HCT116 (cell line): ENCODE measurements at regions not wholly inside any gene's neighbourhood (a gene's known extent, or its start where the extent isn't known, plus 50 kb on each side); places are given as distances from the start of the nearest gene placed in this dataset.
"Not testable (repeated sequence)": the region's sequence is repeated elsewhere in the genome, so short reads cannot be mapped to it uniquely, and the experiment has no call there.

Experiments
- ATAC-seq: fragments of 200-7000 bp; cut with Tn5 transposase; 2 replicates; pipeline ENCODE4 v1.9.1; 2020; ENCODE audit warnings: mild to moderate bottlenecking, moderate library complexity
- BruUV-seq: library from RNA; stranded (reverse); fragments of 400-500 nt; replicated peaks from 2 replicates; lab custom pipeline; 2021; lab: Mats Ljungman, UMichigan
- CTCF ChIA-PET: fragments of 300-600 bp; sonication (Branson Sonifier 250); formaldehyde crosslinking; loops from one replicate; lab custom pipeline; 2021; ENCODE audit warnings: antibody characterized with exemption; lab: Charles Lee
- POLR2A ChIA-PET: fragments of 300-600, 350-600 bp; sonication (Branson Sonifier 250); formaldehyde crosslinking; loops from one replicate; lab custom pipeline; 2021; ENCODE audit warnings: antibody characterized with exemption; lab: Charles Lee
- RAD21 ChIA-PET, 2 experiments: fragments of 300-600 bp; sonication (Branson Sonifier 250); formaldehyde crosslinking; loops; one replicate each; lab custom pipeline; 2023; ENCODE audit warnings: low total read pairs in 2 of 2; ENCODE audit not compliant: uncharacterized antibody in 2 of 2, unreplicated experiment in 2 of 2, low non-redundant PET in 1 of 2; lab: Charles Lee
- DNase-seq: peaks from one replicate; pipeline ENCODE4 v3.0.0-alpha.2; 2010; ENCODE audit warnings: low read depth, low spot score
- H2AFZ ChIP-seq: fragments of 200-600 bp; shearing (Covaris generic), sonication (generic); 2 replicates; pipeline ENCODE4 v1.6.1; 2017; ENCODE audit warnings: low read depth, mixed run types, mixed read lengths, antibody characterized with exemption, low read length; ENCODE audit not compliant: poor library complexity, severe bottlenecking
- H3K27ac ChIP-seq: 2 replicates; pipeline ENCODE4 v1.5.1; 2012; ENCODE audit warnings: low read depth, low read length
- H3K27me3 ChIP-seq: fragments of 200-600 bp; sonication (generic); 2 replicates; pipeline ENCODE4 v1.6.1; 2016; ENCODE audit warnings: mixed run types, low read length, mixed read lengths; ENCODE audit not compliant: insufficient read depth
- H3K36me3 ChIP-seq, 2 experiments: fragments of 200-500 bp in 1 of 2; fragments of 200-600 bp in 1 of 2; sonication (Bioruptor generic) in 1 of 2; sonication (generic) in 1 of 2; 2 replicates each; pipeline versions ENCODE4 v1.5.1 to v1.6.1; 2014 to 2016; ENCODE audit warnings: low read length in 2 of 2, inconsistent platforms in 1 of 2, mixed read lengths in 1 of 2, mixed run types in 1 of 2; ENCODE audit not compliant: insufficient read depth in 2 of 2, control insufficient read depth in 1 of 2
- H3K4me1 ChIP-seq, 2 experiments: fragments of 200-600 bp in 1 of 2; sonication (generic) in 1 of 2; 2 replicates each; pipeline versions ENCODE4 v1.5.1 to v1.6.1; 2012 to 2017; ENCODE audit warnings: low read length in 2 of 2, inconsistent platforms in 1 of 2, mild to moderate bottlenecking in 1 of 2, mixed read lengths in 1 of 2, mixed run types in 1 of 2, moderate library complexity in 1 of 2; ENCODE audit not compliant: insufficient read depth in 2 of 2, control insufficient read depth in 1 of 2
- H3K4me2 ChIP-seq: fragments of 200-600 bp; sonication (generic); 2 replicates; pipeline ENCODE4 v1.6.1; 2017; ENCODE audit warnings: mixed run types, low read length, mixed read lengths
- H3K4me3 ChIP-seq, 2 experiments: fragments of 200-600 bp in 1 of 2; sonication (generic) in 1 of 2; replicated peaks in 1 of 2; 2 replicates each; pipeline ENCODE4 v1.5.1; 2011 to 2016; ENCODE audit warnings: low read length in 2 of 2, control low read depth in 1 of 2, low read depth in 1 of 2, mild to moderate bottlenecking in 1 of 2, mixed read lengths in 1 of 2, mixed run types in 1 of 2
- H3K79me2 ChIP-seq: fragments of 200-600 bp; sonication (generic); 2 replicates; pipeline ENCODE4 v1.6.1; 2017; ENCODE audit warnings: mild to moderate bottlenecking, mixed run types, low read length, moderate library complexity, mixed read lengths; ENCODE audit not compliant: insufficient read depth
- H3K9ac ChIP-seq: fragments of 200-600 bp; sonication (generic); 2 replicates; pipeline ENCODE4 v1.6.1; 2016; ENCODE audit warnings: low read length, mixed read lengths
- H3K9me2 ChIP-seq: fragments of 200-600 bp; sonication (generic), shearing (Covaris generic); 2 replicates; pipeline ENCODE4 v1.6.1; 2017; ENCODE audit warnings: mixed run types, mild to moderate bottlenecking, moderate library complexity; ENCODE audit not compliant: insufficient read depth
- H3K9me3 ChIP-seq, 2 experiments: fragments of 200-500 bp in 1 of 2; fragments of 200-600 bp in 1 of 2; sonication (Bioruptor generic) in 1 of 2; sonication (generic) in 1 of 2; 2 replicates each; pipeline ENCODE4 v1.6.1; 2014 to 2017; ENCODE audit warnings: low read length in 2 of 2, mixed read lengths in 2 of 2, inconsistent platforms in 1 of 2, low read depth in 1 of 2, mild to moderate bottlenecking in 1 of 2, mixed run types in 1 of 2, moderate library complexity in 1 of 2; ENCODE audit not compliant: control insufficient read depth in 1 of 2, insufficient read depth in 1 of 2
- H4K20me1 ChIP-seq: fragments of 200-600 bp; sonication (generic), shearing (Covaris generic); 2 replicates; pipeline ENCODE4 v1.6.1; 2017; ENCODE audit warnings: mixed run types, mild to moderate bottlenecking, moderate library complexity; ENCODE audit not compliant: insufficient read depth
- CBX3 ChIP-seq: IDR thresholded peaks from 2 replicates; pipeline ENCODE4 v1.6.1; 2012; ENCODE audit warnings: low read depth
- CEBPB ChIP-seq: IDR thresholded peaks from 2 replicates; pipeline ENCODE4 v1.6.1; 2012; ENCODE audit warnings: low read depth
- EGR1 ChIP-seq: IDR thresholded peaks from 2 replicates; pipeline ENCODE4 v1.6.1; 2012; ENCODE audit warnings: low read depth
- ELF1 ChIP-seq: IDR thresholded peaks from 2 replicates; pipeline ENCODE4 v1.6.1; 2012; ENCODE audit warnings: low read depth, borderline replicate concordance
- EZH2 ChIP-seq: fragments of 200-600 bp; sonication (generic); IDR thresholded peaks from 2 replicates; pipeline ENCODE4 v1.6.1; 2017; ENCODE audit warnings: antibody characterized with exemption, mixed run types
- EZH2phosphoT487 ChIP-seq: fragments of 200-600 bp; IDR thresholded peaks from 2 replicates; pipeline ENCODE4 v1.6.1; 2018; ENCODE audit warnings: antibody characterized with exemption, borderline replicate concordance
- FOSL1 ChIP-seq: IDR thresholded peaks from 2 replicates; pipeline ENCODE4 v1.6.1; 2012; ENCODE audit warnings: low read depth
- JUND ChIP-seq: IDR thresholded peaks from 2 replicates; pipeline ENCODE4 v1.6.1; 2012
- RAD21 ChIP-seq: IDR thresholded peaks from 2 replicates; pipeline ENCODE4 v1.6.1; 2012; ENCODE audit warnings: low read depth, mild to moderate bottlenecking
- SP1 ChIP-seq: IDR thresholded peaks from 2 replicates; pipeline ENCODE4 v1.6.1; 2012; ENCODE audit warnings: low read depth
- SRF ChIP-seq: IDR thresholded peaks from 2 replicates; pipeline ENCODE4 v1.6.1; 2012; ENCODE audit warnings: low read depth
- YY1 ChIP-seq: IDR thresholded peaks from 2 replicates; pipeline ENCODE4 v1.6.1; 2011; ENCODE audit warnings: low read length, low read depth, moderate library complexity, mild to moderate bottlenecking; ENCODE audit not compliant: insufficient replicate concordance; ENCODE audit errors: extremely low read depth
- ZFX ChIP-seq: fragments of 450-650 bp; IDR thresholded peaks from 2 replicates; pipeline ENCODE4 v1.6.1; 2017
- intact Hi-C: fragments of 100-400 bp; cut with micrococcal nuclease; formaldehyde crosslinking; loops from 2 replicates; pipeline ENCODE4 v1.10.0; 2022
- TF ChIP-seq, protein P1 (sequence below): IDR thresholded peaks from 2 replicates; pipeline ENCODE4 v1.6.1; 2012

DNA sequence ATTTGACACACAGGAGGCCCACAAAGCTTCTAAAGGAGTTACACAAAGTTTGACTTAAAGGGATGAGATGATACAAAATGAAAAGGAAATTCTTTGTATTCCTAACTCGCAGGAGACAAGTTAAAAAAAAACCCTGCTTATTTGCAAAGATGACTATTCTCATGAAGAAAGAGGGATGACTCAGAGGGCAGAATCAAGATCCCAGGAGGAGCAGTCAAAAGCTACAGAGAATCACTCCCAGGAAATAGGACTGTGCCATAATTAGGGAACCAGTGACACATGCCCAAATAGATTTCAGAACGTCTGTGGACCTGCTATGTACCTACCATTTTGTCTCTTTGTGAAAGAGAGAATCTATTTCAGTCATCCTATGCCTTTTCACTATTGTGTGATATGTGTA lies 103.5 kb upstream of the ARRDC3 start:
- no peak for DNase-seq
- ChIA-PET POLR2A (no interaction called here), CTCF (no interaction called here), RAD21 (no interaction called here)
- H3K27me3 ChIP-seq: no peaks in the 10 kb centered on the region
- H3K9me2 ChIP-seq: peaks cover 7% of the 10 kb centered on the region; the same call in 1 of the 2 replicates
- no peak for ATAC-seq
- H3K79me2 ChIP-seq: no peaks in the 10 kb centered on the region
- H2AFZ ChIP-seq: no peak overlapping the region
- no peaks in the 10 kb centered on the region for H3K9me3 ChIP-seq
- intact Hi-C loops: no loop called here
- H3K4me3 ChIP-seq: no peak overlapping the region
- no peak overlapping the region for H3K9ac ChIP-seq
- no peak overlapping the region for H3K4me2 ChIP-seq
- no peak overlapping the region for H3K27ac ChIP-seq
- no peak for TF ChIP-seq ZFX
- TF ChIP-seq EZH2phosphoT487: no peak
- TF ChIP-seq YY1: no peak
- no peak for TF ChIP-seq EGR1
- no peaks in the 10 kb centered on the region for H3K4me1 ChIP-seq
- H3K36me3 ChIP-seq: no peaks in the 10 kb centered on the region
- BruUV-seq: no TSS peak
- H4K20me1 ChIP-seq: no peaks in the 10 kb centered on the region

DNA sequence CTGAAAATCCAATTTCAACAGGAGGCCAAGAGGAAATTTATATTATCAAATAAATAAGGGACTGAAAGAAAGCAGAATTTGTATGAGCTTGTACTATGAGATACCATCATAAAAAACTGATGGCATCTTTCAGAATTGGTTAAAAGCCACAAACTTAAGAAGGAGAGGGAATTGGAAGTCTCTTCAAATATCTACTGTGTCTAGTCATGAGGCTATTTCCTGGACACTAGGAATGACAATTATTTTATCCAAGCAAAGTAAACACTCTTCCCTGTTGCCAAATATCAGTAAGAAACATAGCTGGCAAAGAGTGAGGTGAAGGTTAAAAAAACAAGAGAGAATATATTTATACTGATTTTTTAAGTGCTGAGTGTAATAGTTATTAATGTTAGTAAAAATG lies 101.5 kb upstream of the ARRDC3 start:
- no peak overlapping the region for H3K27ac ChIP-seq
- DNase-seq: no peak
- no peak overlapping the region for H3K9ac ChIP-seq
- intact Hi-C loops: no loop called here
- H3K9me3 ChIP-seq: no peaks in the 10 kb centered on the region
- RAD21 ChIA-PET: no interaction called here
- no TSS peak for BruUV-seq
- no peaks in the 10 kb centered on the region for H3K27me3 ChIP-seq
- H2AFZ ChIP-seq: no peak overlapping the region
- H3K36me3 ChIP-seq: no peaks in the 10 kb centered on the region
- CTCF ChIA-PET: no interaction called here
- no peaks in the 10 kb centered on the region for H3K4me1 ChIP-seq
- POLR2A ChIA-PET: no interaction called here
- no peak for ATAC-seq
- H3K4me3 ChIP-seq: no peak overlapping the region
- H3K9me2 ChIP-seq: peaks cover 6% of the 10 kb centered on the region; the same call in 1 of the 2 replicates
- no peak overlapping the region for H3K4me2 ChIP-seq
- no peaks in the 10 kb centered on the region for H3K79me2 ChIP-seq
- TF ChIP-seq SP1 (no peak), EZH2 (no peak), CBX3 (no peak), ELF1 (no peak), RAD21 (no peak), ZFX (no peak), EZH2phosphoT487 (no peak), SRF (no peak), FOSL1 (no peak), CEBPB (no peak), JUND (no peak), EGR1 (no peak)
- TF ChIP-seq, protein P1, sequence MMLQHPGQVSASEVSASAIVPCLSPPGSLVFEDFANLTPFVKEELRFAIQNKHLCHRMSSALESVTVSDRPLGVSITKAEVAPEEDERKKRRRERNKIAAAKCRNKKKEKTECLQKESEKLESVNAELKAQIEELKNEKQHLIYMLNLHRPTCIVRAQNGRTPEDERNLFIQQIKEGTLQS: no peak
- H4K20me1 ChIP-seq: no peaks in the 10 kb centered on the region

DNA sequence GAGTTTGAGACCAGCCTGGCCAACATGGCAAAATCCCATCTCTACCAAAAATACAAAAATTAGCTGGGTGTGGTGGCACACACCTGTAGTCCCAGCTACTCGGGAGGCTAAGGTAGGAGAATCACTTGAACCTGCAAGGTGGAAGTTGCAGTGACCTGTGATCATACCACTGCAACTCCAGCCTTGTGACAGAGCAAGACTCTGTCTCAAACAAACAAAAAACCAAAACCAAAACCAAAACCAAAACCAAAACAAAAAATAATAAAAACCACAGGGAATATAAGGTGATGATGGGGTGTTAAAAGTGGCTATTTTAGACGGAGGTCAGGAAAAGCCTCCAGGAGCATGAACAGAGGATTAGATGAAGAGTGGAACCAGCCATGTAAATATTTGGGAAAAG lies 96.3 kb upstream of the ARRDC3 start:
- H3K9me3 ChIP-seq, CTCF ChIA-PET, H3K79me2 ChIP-seq, H3K4me2 ChIP-seq, ATAC-seq, RAD21 ChIA-PET, H3K27ac ChIP-seq, H3K9ac ChIP-seq, H3K36me3 ChIP-seq, DNase-seq, H3K4me3 ChIP-seq, H3K27me3 ChIP-seq, H3K4me1 ChIP-seq, H2AFZ ChIP-seq, BruUV-seq, intact Hi-C loops, H4K20me1 ChIP-seq, POLR2A ChIA-PET, H3K9me2 ChIP-seq: not testable (repeated sequence)
